ENCODE measurements at regions not wholly inside any gene's neighbourhood (a gene's known extent, or its start where the extent isn't known, plus 50 kb on each side); places are given as distances from the start of the nearest gene placed in this dataset.

- no peak for DNase-seq (ENCODE audit: low read depth, low spot score)
Observed at GRCh38 chr17:71257096-71257495, 863.7 kb upstream of the SOX9 start.

- DNase-seq (ENCODE audit: low read depth, low spot score) = peak; percentile 55
Observed at GRCh38 chr17:71260366-71260940, 860.4 kb upstream of the SOX9 start.

- no peak for DNase-seq (ENCODE audit: low read depth, low spot score)
Observed at GRCh38 chr17:71262586-71262985, 858.2 kb upstream of the SOX9 start.

- no peak for DNase-seq (ENCODE audit: low read depth, low spot score)
Observed at GRCh38 chr17:71267668-71268067, 853.2 kb upstream of the SOX9 start.

GRCh38 chr17:71269201-71269600 is 851.6 kb upstream of the SOX9 start:
- DNase-seq (ENCODE audit: low read depth, low spot score) = no peak

- no peak for DNase-seq (ENCODE audit: low read depth, low spot score)
Observed at GRCh38 chr17:71273441-71273840, 847.4 kb upstream of the SOX9 start.

- DNase-seq (ENCODE audit: low read depth, low spot score) = peak; percentile 29
Observed at GRCh38 chr17:71276079-71276478, 844.7 kb upstream of the SOX9 start.

GRCh38 chr17:71283486-71283885 is 837.3 kb upstream of the SOX9 start:
- peak; percentile 52 for DNase-seq (ENCODE audit: low read depth, low spot score)

GRCh38 chr17:71284032-71284755 is 836.6 kb upstream of the SOX9 start:
- peak; percentile 17 for DNase-seq (ENCODE audit: low read depth, low spot score)

- DNase-seq (ENCODE audit: low read depth, low spot score) = no peak
Observed at GRCh38 chr17:71286625-71287024, 834.2 kb upstream of the SOX9 start.

GRCh38 chr17:71287071-71287823 is 833.6 kb upstream of the SOX9 start:
- DNase-seq (ENCODE audit: low read depth, low spot score) = peak; percentile 65

- DNase-seq (ENCODE audit: low read depth, low spot score) = no peak
Observed at GRCh38 chr17:71292006-71292405, 828.8 kb upstream of the SOX9 start.

- no peak for DNase-seq (ENCODE audit: low read depth, low spot score)
Observed at GRCh38 chr17:71296005-71296404, 824.8 kb upstream of the SOX9 start.

GRCh38 chr17:71301063-71301462 is 819.8 kb upstream of the SOX9 start:
- DNase-seq (ENCODE audit: low read depth, low spot score) = no peak

- no peak for DNase-seq (ENCODE audit: low read depth, low spot score)
Observed at GRCh38 chr17:71302721-71303549, 817.9 kb upstream of the SOX9 start.

- no peak for DNase-seq (ENCODE audit: low read depth, low spot score)
Observed at GRCh38 chr17:71304498-71305158, 816.2 kb upstream of the SOX9 start.

GRCh38 chr17:71313866-71314265 is 807.0 kb upstream of the SOX9 start:
- DNase-seq (ENCODE audit: low read depth, low spot score) = no peak

GRCh38 chr17:71315568-71315967 is 805.3 kb upstream of the SOX9 start:
- no peak for DNase-seq (ENCODE audit: low read depth, low spot score)

GRCh38 chr17:71316176-71316897 is 804.5 kb upstream of the SOX9 start:
- no peak for DNase-seq (ENCODE audit: low read depth, low spot score)

GRCh38 chr17:71320009-71320796 is 800.6 kb upstream of the SOX9 start:
- no peak for DNase-seq (ENCODE audit: low read depth, low spot score)
